HG03469 (cell line): ENCODE measurements at regions not wholly inside any gene's neighbourhood (a gene's known extent, or its start where the extent isn't known, plus 50 kb on each side); places are given as distances from the start of the nearest gene placed in this dataset.

Experiments used
- ATAC-seq: cut with Tn5 transposase; IDR thresholded peaks from one replicate; pipeline ENCODE4 v1.9.1; 2021; ENCODE audit warnings: mild to moderate bottlenecking, moderate library complexity, moderate number of reproducible peaks; ENCODE audit not compliant: unreplicated experiment

DNA sequence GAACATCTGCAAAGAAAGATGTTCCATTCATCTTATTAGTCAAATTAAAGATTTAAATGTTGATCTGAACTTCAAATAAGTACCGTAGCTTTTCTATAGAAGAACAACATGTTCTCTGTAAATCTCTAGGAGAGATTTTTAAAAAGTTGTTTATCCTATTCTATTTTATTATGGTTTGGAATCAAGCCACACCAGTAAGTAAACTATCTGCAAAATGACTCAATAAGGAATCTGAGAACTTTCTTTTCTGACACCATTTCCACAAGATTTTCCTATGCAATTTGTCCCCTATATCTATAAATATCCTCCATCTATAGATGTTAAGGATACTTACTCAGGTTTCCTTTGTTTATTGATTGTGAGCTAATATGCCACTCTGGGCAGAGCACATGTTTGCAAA is 736.6 kb downstream of the CBLN2 start:
- no peak for ATAC-seq

- no peak for ATAC-seq
Measured at GRCh38 chr18:71798986-71799673, 745.0 kb downstream of the CBLN2 start.

DNA sequence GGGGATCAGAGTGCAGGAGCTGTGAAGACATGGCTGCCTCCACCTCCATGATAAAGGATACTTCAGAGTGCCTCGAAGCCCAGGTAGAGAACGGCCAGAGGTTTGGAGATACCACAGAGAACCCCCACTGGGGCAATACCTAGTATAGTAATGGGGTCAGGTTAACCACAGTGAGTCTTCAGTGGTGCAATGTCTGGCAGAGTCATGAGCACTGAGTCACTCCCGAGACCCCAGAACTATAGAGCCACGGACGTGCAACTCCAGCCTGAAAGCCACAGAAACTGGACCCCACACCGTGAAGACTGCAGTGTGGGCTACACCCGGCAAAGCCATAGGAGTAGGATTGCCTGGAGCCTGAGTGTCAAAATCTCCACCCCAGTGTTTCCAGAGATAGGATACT is 746.6 kb downstream of the CBLN2 start:
- ATAC-seq, result no peak

DNA sequence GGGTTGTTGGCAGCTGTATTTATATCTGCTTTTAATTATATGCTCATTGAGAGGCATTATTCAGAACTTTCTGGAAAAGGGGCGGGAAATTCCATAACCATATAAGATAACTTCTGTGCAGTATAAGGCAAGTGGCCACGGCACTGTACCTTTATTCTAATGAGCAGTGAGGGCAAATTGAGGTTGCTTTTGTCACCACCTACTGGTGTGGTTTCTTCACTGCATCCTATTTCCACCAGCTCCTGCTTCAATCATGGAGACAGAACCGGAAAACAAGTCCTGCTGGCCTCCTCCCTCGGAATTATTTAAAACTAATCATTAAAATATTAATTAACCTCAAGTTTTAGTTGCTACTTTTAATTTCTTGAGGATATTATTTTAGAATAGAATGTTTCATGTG is 759.4 kb downstream of the CBLN2 start:
- ATAC-seq, result no peak

GRCh38 chr18:71760541-71760940 is 783.6 kb downstream of the CBLN2 start:
- ATAC-seq, result no peak

GRCh38 chr18:71754246-71754645 is 789.9 kb downstream of the CBLN2 start:
- ATAC-seq, result no peak

DNA sequence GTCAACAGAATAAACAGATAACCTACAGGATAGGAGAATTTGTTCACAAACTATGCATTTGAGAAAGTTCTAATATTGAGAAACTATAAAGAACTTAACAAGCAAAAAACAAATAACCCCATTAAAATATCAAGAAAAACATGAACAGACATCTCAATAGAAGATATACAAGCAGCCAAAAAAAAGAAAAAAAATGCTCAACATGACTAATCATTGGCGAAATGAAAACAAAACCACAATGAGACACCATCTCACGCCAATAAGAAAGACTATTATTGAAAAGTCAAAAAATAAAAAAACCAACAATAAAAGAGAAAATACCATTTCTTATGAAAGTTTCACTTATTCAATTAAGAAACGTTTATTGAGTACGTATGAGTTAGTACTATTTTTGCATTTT is 800.5 kb downstream of the CBLN2 start:
- no peak for ATAC-seq

DNA sequence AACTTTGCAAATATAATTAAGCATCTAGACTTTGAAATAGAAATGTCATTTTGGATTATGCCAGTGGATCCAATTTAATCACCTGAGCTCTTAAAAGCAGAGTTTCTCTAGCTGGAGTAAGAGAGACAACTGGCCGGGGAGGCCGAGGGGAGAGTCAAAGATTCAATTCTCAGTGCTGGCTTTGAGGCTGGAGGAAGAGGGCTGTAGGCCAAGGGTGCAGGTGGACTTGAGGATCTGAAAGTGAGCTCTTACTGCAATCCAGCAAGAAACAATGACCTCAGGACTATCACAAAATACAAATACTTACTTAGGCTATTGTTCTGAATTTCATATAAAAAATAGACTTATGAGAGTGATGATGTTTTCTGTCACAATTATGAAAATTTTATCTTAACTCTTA is 814.5 kb downstream of the CBLN2 start:
- no peak for ATAC-seq

- ATAC-seq, result no peak
Measured at GRCh38 chr18:71727909-71728308, 816.2 kb downstream of the CBLN2 start.

DNA sequence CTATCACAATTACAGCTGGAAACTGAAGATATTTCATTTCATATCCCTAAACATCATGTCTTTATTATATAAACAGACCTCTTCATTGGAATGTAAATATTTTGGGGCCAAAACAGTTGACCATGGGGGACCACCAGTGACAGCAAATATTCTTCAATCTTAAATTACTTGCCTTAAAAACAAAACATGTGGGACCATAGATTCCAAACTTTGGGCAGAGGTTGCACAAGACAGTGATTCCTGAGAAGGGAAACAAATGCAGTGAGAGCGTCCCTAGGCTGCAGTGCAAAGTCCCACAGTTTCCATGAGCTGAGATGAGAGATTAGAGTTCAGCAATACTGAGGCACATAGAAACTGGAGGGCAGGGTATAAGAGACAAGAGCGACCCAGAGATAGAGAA is 818.9 kb downstream of the CBLN2 start:
- ATAC-seq, result no peak

- ATAC-seq, result no peak
Measured at GRCh38 chr18:71707985-71708500, 836.1 kb downstream of the CBLN2 start.

DNA sequence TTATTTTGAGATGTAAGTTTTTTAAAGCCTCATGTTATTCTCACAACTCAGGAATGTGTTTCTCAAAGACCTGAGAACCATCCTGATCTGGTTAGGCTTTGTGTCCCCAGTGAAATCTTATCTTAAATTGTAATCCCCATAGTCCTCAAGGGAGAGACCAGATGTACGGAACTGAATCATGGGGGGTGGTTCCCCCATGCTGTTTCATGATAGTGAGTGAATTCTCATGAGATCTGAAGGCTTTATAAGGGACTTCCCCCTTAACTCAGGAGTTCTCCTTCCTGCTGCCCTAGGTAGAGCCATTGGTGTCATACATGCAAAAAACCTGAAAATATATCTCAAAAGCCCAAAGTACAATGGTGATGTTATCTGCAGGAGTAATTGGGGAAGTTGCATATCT is 836.7 kb downstream of the CBLN2 start:
- ATAC-seq, result no peak

DNA sequence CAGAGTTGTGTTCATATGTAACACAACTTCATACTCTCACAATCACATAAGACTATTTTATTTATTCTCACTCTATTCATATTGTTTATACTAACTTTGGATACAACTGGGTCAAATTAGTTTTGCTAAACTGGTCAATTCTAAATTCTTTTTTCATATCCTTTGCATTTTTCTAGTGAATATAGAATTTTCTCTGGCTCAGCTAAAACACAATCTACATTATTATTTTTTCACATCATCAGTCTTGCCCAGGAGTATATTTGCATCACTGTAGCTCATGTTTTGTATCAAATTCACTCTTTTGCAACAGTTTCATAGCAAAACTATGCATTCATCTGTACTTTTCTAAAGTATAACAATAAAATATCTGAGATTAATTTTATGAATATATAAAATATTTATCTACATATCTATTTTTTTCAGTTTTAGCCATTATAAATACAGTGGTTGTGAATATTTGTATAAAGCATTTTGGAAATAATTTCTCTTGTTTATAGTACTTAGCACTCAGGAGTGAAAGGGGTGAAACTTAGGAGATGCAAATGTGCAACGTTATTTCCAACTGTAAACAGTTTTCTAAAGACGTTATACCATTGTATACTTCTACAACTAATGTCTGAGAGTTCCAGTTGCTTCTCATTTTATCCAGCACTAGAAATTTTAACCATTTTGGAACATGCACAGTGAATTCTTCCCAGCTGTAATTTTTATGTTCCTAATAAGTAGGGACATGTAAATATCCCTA is 854.6 kb downstream of the CBLN2 start:
- no peak for ATAC-seq

DNA sequence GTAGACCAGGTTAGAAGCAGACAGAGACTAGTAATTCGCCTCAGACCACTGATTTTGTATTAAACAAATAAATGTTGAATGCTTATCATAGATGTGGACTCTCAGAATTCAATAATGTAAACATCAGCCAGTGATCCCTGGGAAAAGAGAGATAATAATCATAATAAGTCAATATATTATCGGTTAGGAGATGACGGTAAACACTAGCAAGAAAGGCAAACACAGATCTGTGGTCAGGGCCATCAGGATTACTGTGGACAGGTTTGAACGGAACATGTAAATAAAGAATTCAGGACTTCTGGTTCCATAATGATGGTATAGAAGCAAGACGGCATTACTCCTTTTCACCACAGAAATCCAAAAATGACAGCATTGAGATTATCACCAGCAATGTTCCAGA is 861.6 kb downstream of the CBLN2 start:
- ATAC-seq, result no peak

DNA sequence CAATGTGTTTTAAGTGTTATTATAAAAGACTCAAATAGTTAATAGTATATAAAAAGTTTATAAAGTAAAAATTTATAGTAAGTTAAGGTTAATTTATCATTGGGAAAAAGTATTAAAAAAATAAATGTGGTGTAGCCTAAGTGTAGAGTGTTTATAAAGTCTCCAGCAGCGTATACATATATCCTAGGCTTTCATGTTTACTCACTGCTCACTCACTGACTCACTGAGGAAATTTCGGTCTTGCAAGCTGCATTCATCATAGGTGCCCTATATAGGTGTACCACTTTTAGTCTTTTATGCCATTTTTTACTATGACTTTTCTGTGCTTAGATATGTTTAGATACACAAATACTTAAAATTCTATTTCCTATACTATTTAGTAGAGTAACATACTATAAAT is 866.0 kb downstream of the CBLN2 start:
- ATAC-seq, result no peak

GRCh38 chr18:71673954-71674353 is 870.2 kb downstream of the CBLN2 start:
- no peak for ATAC-seq

GRCh38 chr18:71673498-71673897 is 870.6 kb downstream of the CBLN2 start:
- ATAC-seq, result no peak

DNA sequence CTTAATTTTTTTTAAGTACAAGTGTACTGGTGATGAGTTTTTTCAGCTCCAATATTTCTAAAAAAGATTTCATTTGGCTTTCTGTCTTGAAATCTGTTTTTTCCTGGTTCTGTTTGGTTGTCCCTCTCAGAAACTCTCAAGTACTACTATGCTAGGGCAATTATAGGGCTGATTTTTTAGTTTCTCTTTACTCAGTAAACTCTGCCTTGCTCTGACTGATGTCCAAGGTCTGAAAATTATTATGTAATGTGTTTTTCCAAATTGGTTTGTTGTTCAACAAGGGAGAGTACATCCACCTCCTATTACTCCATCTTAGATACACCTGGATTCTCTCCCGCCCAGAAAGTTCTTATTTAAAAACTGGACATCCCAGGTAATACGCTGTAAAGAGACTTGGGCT is 877.7 kb downstream of the CBLN2 start:
- no peak for ATAC-seq

- no peak for ATAC-seq
Measured at GRCh38 chr18:71665131-71665530, 879.0 kb downstream of the CBLN2 start.

DNA sequence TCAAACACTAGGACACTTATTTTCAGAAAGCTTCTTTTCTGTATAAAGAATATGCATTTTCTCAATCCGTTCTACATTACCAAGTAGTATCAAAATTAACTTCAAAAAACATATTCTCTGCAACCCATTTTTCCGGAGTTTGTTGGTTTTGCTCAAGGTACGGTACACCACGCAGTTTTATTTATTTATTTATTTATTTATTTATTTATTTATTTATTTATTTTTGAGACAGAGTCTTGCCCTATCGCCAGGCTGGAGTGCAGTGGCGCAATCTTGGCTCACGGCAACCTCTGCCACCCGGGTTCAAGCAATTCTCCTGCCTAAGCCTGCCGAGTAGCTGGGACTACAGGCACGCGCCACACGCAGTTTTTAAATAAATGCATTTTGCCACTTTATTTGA is 900.3 kb downstream of the CBLN2 start:
- no peak for ATAC-seq

DNA sequence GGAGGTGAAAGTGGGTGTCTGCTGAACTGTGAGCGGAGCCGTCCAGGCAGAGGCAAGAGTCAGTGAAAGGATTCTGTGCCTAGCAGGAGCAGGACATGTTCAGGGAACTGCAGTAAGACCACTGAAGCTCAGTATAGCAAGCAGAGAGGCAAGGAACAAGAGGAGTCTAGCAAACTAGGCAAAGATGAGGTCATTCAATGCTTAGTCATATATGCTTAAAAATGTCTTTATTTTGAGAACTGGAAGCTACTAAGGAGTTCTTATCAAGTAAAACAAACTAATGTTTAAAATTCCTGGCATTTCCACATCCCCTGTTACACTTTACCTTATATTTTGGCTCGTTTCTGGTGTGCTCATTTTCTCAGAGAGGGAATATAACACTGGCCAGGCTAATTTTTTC is 913.4 kb downstream of the CBLN2 start:
- ATAC-seq, result no peak

GRCh38 chr18:71625556-71626090 is 918.5 kb downstream of the CBLN2 start:
- ATAC-seq, result no peak
